ENCODE measurements at regions not wholly inside any gene's neighbourhood (a gene's known extent, or its start where the extent isn't known, plus 50 kb on each side); places are given as distances from the start of the nearest gene placed in this dataset.

GRCh38 chr7:81926-82756, 110.2 kb upstream of the FAM20C start:
- intact Hi-C loops (cut with DNase I): no loop called here
- no peak for DNase-seq
- no peak for TF ChIP-seq CTCF (IDR thresholded peaks at IDR 0.05)
- Histone ChIP-seq H3K27ac (no peak overlapping the region), H3K27me3 (peaks cover 4% of the 10 kb centered on the region), H3K4me3 (no peak overlapping the region), H3K9me3 (no peaks in the 10 kb centered on the region), H3K4me1 (peaks cover 3% of the 10 kb centered on the region), H3K36me3 (no peaks in the 10 kb centered on the region)
- peak; percentile 48 for ATAC-seq

- DNase-seq (no peak), ATAC-seq (no peak)
- Histone ChIP-seq H3K27ac (no peak overlapping the region), H3K4me3 (no peak overlapping the region), H3K36me3 (no peaks in the 10 kb centered on the region), H3K9me3 (no peaks in the 10 kb centered on the region), H3K27me3 (peaks cover 4% of the 10 kb centered on the region), H3K4me1 (peaks cover 3% of the 10 kb centered on the region)
- no peak for TF ChIP-seq CTCF (IDR thresholded peaks at IDR 0.05)
- intact Hi-C loops (cut with DNase I): no loop called here
Observed at GRCh38 chr7:82757-83155, 109.6 kb upstream of the FAM20C start.

- intact Hi-C loops (cut with DNase I): no loop called here
- Histone ChIP-seq H3K27ac (no peak overlapping the region), H3K4me3 (no peak overlapping the region), H3K9me3 (no peaks in the 10 kb centered on the region), H3K36me3 (no peaks in the 10 kb centered on the region), H3K27me3 (peaks cover 4% of the 10 kb centered on the region), H3K4me1 (peaks cover 3% of the 10 kb centered on the region)
- DNase-seq (peak; percentile 52), ATAC-seq (no peak)
- TF ChIP-seq CTCF (IDR thresholded peaks at IDR 0.05): no peak
Observed at GRCh38 chr7:83441-83840, 108.9 kb upstream of the FAM20C start.

GRCh38 chr7:83861-84632, 108.3 kb upstream of the FAM20C start:
- peak; percentile 58 for DNase-seq
- Histone ChIP-seq H3K27ac (no peak overlapping the region), H3K36me3 (no peaks in the 10 kb centered on the region), H3K9me3 (no peaks in the 10 kb centered on the region), H3K4me1 (peaks cover 6% of the 10 kb centered on the region), H3K27me3 (peaks cover 4% of the 10 kb centered on the region), H3K4me3 (no peak overlapping the region)
- TF ChIP-seq CTCF (IDR thresholded peaks at IDR 0.05): no peak
- ATAC-seq: no peak
- intact Hi-C loops (cut with DNase I): no loop called here

GRCh38 chr7:84633-85020, 107.7 kb upstream of the FAM20C start:
- intact Hi-C loops (cut with DNase I): no loop called here
- TF ChIP-seq CTCF (IDR thresholded peaks at IDR 0.05): no peak
- H3K9me3 ChIP-seq: no peaks in the 10 kb centered on the region
- peaks cover 4% of the 10 kb centered on the region for H3K27me3 ChIP-seq
- no peak overlapping the region for H3K27ac ChIP-seq
- ATAC-seq: no peak
- DNase-seq: no peak
- H3K36me3 ChIP-seq: no peaks in the 10 kb centered on the region
- peaks cover 12% of the 10 kb centered on the region for H3K4me1 ChIP-seq
- no peak overlapping the region for H3K4me3 ChIP-seq
